Stimulated activated CD4-positive, alpha-beta T cell treated with anti-CD3 and anti-CD28 coated beads, Interleukin-2, amount 100 ng/mL, for 48 hours (primary cell): ENCODE measurements at regions not wholly inside any gene's neighbourhood (a gene's known extent, or its start where the extent isn't known, plus 50 kb on each side); places are given as distances from the start of the nearest gene placed in this dataset.

ENCODE experiments used
- DNase-seq, 2 donors: peaks; one replicate each; pipeline ENCODE4 v3.0.0-alpha.2; 2020

GRCh38 chr21:22597660-22598255 lies 1599.5 kb downstream of the NCAM2 start:
- no peak for DNase-seq

DNA sequence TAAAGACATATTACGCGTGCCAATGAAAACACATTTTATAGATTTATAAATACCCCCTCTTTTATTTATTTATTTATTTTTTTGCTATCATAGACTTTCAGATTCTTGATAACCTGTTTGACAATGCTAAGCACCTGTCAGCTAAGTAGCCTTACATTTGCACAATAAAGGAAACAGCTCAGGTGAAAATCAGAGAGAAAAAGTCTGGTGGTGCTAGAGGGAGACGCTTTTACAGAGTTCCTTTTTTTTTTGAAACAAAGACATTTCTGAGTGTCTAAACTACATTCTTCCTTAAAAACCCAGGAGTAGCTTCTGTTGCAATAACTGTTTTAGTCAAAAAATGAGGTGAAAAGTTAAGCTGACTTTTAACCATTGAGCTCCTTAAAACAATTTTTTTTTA lies 1611.6 kb downstream of the NCAM2 start:
- no peak for DNase-seq

- no peak for DNase-seq
Observed at GRCh38 chr21:22627911-22628310, 1629.7 kb downstream of the NCAM2 start.

GRCh38 chr21:22630953-22631465 lies 1632.8 kb downstream of the NCAM2 start:
- no peak for DNase-seq

- DNase-seq: no peak
Observed at GRCh38 chr21:22632176-22632575, 1634.0 kb downstream of the NCAM2 start.

DNA sequence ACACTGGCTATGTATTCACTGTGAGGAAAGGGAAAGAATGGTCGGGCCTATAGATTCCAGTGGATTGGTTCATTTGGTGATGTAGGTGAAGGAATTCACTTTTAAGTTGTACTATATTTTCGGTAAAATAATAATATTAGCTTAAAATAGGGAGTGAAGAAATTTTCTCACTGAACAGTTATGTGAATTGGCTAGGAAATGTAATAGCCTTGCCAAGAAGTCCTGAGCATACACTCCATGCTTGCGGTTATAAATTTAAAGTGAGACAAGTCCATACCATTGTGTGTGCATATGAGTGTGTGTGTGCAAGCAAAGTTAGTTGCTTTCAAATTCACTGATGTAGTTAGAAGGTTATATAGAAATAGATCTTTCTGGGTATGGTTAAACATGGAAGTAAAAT lies 1651.0 kb downstream of the NCAM2 start:
- no peak for DNase-seq

DNA sequence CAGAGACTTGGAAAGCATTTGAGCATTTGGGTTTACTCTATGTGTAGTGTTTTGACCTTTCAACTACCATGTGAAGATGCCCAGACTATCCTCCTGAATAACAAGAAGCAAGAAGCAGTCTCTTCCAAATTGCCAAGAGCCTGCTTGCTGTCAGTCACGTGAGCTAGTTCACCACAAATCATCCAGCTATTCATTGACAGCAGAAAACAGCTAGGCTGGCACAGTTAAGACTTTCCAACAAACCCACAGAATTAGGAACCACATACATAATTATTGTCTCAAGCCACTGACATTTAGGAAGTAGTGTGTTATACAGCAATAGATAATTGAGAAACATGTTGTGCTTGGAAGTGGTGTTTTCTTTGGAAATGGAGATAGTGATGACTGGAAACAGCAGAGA lies 1652.0 kb downstream of the NCAM2 start:
- DNase-seq: no peak

DNA sequence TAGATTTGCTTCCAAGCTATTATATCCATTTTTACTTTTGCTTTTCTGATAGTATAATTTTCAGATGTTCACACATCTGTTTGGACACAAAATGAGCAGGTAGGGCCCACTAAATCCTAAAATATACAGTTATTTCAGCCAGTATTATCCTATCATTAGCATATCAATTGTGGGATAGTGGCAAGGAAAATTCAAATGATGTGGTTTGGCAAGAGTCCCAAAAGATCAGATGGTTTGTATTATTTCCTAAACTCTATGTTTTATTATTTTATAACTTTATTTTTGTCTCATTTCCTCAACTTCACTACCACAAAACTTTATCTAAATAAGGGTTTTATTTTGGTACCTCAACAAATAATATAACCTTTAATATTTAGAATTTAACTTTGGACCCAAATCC lies 1659.6 kb downstream of the NCAM2 start:
- no peak for DNase-seq

DNA sequence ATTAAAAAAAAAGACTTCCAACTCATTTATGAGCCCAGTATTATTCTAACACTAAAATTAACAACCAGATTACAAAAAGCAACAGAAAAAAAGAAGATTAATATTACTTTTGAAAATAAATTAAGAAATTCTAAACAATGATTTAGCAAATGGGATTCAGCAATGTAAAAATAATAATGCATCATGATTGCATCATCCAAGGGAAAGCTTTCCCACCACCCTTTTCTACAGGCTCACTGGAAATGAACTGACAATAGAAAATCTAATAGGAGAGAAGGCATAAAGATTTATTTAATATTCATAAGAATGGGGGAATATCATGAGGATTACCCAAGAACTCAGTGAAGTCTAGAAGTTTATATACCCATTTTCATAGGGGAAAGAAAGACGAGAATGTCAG lies 1671.9 kb downstream of the NCAM2 start:
- no peak for DNase-seq

- DNase-seq: no peak
Observed at GRCh38 chr21:22679207-22679606, 1681.0 kb downstream of the NCAM2 start.

DNA sequence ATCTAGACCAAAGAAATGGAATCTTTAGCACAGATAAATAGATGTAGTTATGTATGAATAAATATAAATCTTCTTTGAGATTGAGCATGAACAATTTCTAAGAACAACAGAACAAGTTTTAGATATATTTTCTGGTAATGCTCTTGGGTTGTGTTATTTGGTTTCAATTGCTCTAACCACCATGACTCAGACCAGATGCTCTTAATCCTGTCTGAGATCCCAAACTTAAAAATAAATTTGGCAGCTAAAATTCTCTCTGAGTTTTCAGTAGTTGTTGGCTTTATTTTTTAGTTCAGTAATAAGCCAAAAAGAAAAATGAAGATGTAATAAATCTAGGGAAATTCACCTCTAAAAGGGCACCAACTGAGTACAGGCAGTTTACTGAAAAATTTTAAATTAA lies 1693.4 kb downstream of the NCAM2 start:
- DNase-seq: no peak

DNA sequence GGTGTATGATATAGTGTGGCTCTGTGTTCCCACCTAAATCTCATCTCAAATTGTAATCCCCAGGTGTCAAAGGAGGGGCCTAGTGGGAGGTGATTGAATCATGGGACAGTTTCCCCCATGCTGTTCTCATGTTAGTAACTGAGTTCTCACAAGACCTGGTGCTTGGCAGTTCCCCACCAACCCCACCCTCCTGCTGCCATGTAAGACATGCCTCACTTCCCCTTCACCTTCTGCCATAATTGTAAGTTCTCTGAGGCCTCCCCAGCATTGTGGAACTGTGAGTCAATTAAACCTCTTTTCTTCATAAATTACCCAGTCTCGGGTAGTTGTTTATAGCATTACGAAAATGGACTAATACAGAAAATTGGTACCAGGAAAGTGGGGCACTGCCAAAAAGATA lies 1705.3 kb downstream of the NCAM2 start:
- no peak for DNase-seq

GRCh38 chr21:22710721-22711120 lies 1712.5 kb downstream of the NCAM2 start:
- no peak for DNase-seq

- no peak for DNase-seq
Observed at GRCh38 chr21:22711636-22712035, 1713.4 kb downstream of the NCAM2 start.

GRCh38 chr21:22725436-22725835 lies 1727.2 kb downstream of the NCAM2 start:
- no peak for DNase-seq

DNA sequence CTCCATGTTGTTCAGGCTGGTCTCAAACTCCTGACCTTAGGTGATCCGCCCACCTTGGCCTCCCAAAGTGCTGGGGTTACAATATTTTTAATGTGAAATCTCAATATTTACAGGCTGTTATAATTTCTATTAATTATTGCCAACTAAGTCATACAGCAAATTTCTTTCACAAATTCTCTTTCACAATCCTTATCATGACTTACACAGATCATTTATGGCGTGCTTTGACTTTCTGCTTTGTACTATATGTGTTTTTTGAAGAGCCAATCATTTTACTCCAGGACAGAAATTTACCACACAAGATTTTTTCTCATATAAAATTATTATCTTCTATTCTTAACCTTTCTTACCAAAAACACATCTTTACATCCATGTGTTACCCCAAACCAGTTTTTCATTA lies 1729.9 kb downstream of the NCAM2 start:
- DNase-seq: no peak

GRCh38 chr21:22743085-22743484 lies 1744.9 kb downstream of the NCAM2 start:
- no peak for DNase-seq

DNA sequence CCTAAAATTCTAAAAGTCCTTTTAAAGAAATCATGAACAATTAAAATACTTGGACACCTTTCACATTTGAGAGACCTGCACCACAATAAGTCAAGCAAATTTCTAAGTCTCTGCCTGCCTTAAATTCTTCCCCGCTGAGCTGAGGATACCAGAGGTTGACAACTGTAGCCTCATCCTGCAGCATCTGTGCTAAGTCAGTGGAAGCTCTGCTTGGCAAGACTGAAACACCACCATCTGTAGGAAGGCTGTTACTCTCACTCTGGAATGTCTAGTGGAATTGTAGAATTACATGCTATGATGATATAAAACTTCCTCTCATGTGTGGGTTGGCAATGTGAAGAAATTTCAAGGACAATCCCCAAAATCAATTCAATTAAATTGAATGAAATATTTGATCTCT lies 1756.5 kb downstream of the NCAM2 start:
- DNase-seq: no peak

DNA sequence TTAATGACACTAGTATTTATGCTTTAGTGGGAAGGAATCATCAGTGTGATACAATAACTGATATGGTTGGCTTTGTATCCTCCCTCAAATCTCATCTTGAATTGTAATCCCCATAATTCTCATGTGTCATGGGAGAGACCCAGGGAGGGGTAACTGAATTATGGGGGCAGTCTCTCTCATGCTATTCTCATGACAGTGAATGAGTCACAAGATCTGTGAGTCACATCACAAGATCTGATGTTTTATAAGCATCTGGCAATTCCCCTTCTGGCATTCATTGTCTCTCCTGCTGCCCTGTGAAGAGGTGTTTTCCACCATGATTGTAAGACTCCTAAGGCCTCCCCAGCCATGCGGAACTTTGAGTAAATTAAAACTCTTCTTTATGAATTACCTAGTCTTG lies 1760.3 kb downstream of the NCAM2 start:
- no peak for DNase-seq

- DNase-seq: no peak
Observed at GRCh38 chr21:22762463-22762862, 1764.3 kb downstream of the NCAM2 start.

DNA sequence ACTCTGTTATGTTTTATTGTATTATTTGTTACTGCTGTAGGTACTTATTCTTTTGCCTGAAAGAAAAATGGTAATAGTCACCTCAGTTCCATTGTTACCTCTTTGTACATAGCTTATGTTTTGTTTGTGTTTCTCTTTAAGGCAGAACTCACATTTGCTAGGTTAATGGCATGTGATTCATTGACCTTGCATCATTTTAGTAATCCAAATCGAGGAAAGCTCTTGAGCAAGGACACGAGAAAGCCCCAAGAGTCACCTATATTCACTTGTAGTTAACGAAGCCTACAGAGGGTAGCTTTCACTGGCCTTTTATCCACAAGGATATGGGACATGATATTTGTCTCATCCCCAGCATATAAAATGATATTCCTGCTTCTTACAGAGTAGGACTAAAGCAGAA lies 1765.2 kb downstream of the NCAM2 start:
- DNase-seq: no peak

DNA sequence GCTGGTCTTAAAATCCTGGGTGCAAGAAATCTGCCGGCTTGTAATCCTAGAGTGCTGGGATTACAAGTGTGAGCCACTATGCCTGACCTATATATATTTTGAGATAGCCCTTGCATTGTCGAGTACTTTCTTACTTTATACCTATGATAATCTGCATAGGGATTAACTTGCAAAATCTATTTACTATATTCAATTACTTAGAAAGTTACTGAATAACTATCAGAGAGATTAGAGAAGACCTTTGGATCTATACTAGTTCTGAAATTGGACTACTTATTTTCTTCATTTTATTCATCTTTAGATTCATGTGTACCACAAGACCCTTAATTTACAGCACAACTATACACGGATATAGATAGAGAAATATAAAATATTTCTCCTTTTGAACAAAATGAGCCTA lies 1766.0 kb downstream of the NCAM2 start:
- no peak for DNase-seq

GRCh38 chr21:22791376-22791775 lies 1793.2 kb downstream of the NCAM2 start:
- no peak for DNase-seq

DNA sequence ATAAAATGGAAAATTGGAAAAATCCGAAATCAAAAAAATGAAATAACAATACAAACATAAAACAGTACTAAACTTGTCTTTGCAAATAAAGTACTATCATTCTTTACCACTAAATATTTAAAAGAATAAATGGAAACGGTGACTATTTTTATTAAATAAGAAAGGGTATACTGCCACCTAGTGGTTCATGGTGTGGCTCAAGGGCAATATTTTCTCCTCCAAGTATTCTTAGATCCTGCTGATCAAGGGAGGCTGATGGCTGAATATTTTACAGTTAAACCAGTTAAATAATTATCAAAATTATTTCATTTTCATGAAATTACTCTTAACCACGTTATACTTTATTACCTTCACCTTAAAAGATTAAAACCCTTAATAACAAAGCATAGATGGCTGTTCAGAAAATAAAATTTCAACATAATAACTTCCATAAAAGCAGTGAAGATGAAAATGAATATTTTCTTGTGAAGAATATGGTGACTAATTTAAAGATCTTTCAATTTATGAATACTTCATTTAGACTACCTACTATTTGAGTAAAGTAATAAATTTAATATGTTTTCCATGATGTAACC lies 1793.9 kb downstream of the NCAM2 start:
- DNase-seq: peak in 1 of 2 donors; percentile 18

DNA sequence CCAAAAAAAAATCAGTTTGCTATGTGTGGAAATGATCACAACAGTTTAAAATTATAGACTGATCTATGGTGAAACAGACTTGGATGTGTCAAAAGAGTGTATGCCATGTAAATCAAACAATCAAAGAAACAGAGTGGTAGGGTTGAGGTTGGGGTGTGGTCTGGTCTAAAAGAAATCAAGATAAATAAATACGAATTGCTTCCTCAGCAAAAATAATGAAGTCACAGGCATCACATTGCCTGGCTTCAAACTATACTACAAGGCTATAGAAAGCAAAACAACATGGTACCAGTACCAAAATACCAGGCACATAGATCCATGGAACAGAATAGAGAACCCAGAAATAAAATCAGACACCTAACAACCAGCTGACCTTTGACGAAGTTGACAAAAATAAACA lies 1796.9 kb downstream of the NCAM2 start:
- DNase-seq: no peak
